ENCODE measurements at regions not wholly inside any gene's neighbourhood (a gene's known extent, or its start where the extent isn't known, plus 50 kb on each side); places are given as distances from the start of the nearest gene placed in this dataset.
"Not testable (repeated sequence)": the region's sequence is repeated elsewhere in the genome, so short reads cannot be mapped to it uniquely, and the experiment has no call there.

DNA sequence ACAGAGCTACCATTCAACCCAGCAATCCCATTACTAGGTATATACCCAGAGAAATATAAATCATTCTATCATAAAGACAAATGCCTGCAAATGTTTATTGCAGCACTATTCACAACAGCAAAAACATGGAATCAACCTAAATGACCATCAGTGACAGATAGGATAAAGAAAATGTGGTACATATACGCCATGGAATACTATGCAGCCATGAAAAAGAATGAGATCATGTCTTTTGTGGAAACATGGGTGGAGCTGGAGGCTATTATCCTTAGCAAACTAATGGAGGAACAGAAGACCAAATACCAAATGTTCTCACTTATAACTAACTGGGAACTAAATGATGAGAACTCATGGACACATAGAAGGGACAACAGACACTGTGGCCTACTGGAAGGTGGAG is 318.9 kb downstream of the ZIC3 start:
- TF ChIP-seq, protein P1, sequence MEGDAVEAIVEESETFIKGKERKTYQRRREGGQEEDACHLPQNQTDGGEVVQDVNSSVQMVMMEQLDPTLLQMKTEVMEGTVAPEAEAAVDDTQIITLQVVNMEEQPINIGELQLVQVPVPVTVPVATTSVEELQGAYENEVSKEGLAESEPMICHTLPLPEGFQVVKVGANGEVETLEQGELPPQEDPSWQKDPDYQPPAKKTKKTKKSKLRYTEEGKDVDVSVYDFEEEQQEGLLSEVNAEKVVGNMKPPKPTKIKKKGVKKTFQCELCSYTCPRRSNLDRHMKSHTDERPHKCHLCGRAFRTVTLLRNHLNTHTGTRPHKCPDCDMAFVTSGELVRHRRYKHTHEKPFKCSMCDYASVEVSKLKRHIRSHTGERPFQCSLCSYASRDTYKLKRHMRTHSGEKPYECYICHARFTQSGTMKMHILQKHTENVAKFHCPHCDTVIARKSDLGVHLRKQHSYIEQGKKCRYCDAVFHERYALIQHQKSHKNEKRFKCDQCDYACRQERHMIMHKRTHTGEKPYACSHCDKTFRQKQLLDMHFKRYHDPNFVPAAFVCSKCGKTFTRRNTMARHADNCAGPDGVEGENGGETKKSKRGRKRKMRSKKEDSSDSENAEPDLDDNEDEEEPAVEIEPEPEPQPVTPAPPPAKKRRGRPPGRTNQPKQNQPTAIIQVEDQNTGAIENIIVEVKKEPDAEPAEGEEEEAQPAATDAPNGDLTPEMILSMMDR (IDR thresholded peaks at IDR 0.05): not testable (repeated sequence)
- TF ChIP-seq POLR2A (IDR thresholded peaks at IDR 0.05): not testable (repeated sequence)
